M059J (cell line): ENCODE measurements at regions not wholly inside any gene's neighbourhood (a gene's known extent, or its start where the extent isn't known, plus 50 kb on each side); places are given as distances from the start of the nearest gene placed in this dataset.
A peak's percentile ranks its signal among the peaks of the same experiment; 100 is the strongest.
"Not testable (repeated sequence)": the region's sequence is repeated elsewhere in the genome, so short reads cannot be mapped to it uniquely, and the experiment has no call there.

ENCODE experiments used
- DNase-seq: peaks from one replicate; pipeline ENCODE4 v3.0.0-alpha.2; 2012; ENCODE audit warnings: low read depth

DNA sequence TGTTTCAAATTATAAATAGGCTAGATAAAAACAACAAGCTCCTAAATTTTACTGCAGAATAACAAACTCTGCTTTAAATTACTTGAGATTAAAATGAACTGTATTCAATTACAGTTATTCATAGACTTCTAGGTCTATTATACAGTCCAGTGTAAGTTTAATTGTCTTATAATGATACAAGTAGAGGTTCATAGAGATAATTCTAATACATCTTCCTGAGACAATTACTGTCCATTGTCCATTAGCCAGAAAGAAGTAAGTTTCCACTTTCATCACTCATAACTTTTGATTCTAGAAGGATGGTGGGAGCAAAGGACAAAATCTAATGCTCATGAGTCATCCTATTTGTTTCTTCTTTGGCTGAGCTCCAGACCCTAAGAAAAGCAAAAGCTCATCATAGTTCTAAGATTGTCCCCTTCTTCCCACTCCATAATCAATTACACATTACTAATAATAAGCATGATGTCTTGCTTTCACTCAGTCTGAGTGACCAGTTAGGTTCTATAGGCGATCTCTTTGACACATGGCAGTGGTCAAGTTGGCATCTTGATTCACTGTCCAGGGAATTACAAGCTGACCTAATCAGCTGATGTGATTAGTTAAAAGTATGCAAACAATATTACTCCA lies 502.5 kb upstream of the IZUMO3 start:
- DNase-seq, result no peak

DNA sequence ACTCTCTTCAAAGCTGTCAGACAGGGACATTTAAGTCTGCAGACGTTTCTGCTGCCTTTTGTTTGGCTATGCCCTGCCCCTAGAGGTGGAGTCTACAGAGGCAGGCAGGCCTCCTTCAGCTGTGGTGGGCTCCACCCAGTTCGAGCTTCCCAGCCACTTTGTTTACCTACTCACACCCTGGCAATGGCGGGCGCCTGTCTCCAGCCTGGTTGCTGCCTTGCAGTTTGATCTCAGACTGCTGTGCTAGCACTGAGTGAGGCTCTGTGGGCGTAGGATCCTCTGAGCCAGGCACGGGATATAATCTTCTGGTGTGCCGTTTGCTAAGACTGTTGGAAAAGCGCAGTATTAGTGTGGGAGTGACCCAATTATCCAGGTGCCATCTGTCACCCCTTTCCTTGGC lies 499.8 kb upstream of the IZUMO3 start:
- not testable (repeated sequence) for DNase-seq

DNA sequence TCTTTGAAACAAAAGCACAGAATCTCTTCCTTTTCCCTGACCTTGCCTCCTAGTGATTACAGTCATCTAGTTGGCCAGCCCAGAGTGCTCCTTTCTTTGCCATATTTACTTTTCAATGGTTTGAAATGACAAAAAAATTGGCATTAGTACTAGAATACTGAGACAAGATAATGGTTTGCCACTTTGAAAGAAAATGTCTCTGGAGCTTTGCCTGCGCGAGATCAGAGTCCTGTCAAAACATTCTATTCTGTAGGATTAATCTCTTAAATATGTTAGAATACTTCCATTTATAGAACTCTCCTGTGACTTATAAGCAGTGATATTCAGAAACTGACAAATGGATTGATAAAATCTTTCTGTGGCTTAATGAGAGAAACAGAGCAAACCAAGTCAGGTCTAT lies 484.0 kb upstream of the IZUMO3 start:
- DNase-seq, result no peak

DNA sequence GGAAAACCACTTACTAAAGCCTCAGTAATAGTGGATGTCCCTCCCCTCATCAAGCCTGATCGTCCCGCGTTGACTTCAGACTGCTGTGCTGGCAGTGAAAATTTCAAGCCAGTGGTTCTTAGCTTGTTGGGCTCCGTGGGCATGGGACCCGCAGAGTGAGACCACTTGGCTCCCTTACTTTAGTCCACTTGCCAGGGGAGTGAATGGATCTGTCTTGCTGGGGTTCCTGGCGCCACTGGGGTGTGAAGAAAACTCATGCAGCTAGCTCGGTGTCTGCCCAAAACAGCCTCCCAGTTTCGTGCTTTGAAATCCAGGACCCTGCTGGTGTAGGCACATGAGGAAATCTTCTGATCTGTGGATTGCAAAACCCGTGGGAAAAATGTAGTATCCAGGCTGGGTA lies 480.0 kb upstream of the IZUMO3 start:
- DNase-seq, result no peak

DNA sequence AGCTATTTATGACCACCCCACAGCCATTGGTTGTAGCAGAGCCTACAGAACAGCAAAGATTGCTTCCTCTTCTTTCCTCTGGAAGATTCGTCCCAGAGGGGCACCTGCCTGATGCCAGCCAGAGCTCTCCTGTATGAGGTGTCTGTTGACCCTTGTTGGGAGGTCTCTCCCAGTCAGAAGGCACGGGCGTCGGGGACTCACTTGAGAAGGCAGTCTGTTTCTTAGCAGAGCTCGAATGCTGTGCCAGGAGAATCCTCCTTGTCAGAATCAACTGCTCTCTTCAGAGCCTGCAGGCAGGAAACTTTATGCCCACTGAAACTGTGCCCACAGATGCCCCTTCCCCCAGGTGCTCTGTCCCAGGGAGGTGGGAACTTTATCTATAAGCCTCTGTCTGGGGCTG lies 479.5 kb upstream of the IZUMO3 start:
- no peak for DNase-seq

DNA sequence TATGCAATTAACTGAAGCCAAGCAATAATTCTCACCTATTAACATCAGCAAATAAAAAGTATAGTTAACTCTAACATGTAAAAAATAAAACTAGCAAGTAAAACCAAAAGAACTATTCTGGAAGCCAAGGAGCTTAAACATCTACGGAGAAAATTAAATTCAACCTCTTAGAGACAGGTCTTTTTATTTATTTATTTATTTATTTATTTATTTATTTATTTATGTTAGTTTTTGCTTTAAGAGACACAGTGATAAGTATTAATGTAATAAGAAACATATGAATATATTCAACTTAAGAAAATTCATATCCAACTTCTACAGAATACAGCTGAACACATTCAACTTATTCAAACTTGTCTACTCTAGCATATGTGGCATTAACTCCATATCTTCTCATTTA lies 472.1 kb upstream of the IZUMO3 start:
- no peak for DNase-seq

DNA sequence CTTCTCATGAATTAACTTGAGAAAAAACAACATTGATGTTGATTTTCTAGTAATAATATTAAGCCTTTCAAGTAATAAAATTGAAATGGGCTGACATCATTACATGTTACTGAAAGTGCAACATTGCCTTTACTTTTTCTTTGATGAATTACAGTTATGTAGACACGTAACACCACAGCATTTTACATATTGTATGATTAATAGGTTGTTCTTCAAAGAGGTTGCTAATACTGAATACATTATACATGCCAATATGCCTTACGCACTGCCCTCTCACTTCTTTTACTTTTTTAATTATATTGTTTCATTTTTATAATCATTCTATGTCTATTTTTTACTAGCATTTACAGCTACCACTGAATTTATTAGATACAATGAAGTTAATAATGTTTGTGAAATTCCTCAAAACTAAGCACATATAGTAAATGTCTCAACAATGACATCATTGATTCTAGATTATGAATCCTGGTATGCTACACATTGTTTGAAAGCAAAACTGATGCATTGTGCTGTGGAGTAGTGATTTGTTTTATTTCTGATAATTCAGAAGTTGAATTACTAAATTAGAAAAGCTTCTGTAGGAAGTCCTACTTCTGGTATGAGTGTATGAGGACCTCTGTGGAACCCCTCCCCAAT lies 464.4 kb upstream of the IZUMO3 start:
- no peak for DNase-seq

DNA sequence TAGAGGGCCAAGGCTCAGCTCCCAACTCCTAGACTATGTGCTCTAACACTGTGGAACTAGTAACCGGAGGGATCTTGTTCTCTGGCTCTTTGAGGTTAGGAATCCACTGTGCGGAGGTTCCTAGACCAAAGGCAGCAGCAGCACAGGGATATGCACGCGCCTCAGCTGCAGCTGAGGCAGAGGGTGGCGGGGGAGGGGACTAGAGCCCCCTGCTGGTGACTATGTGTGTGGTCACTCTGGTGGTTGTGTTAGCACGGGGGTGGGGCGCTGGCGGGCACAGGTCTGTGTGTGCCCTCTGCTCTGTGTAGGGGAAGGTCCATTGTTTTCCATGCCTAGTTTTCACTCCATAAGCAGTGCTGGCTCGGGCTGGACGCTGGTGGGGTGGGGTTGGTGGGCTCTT lies 458.0 kb upstream of the IZUMO3 start:
- no peak for DNase-seq

DNA sequence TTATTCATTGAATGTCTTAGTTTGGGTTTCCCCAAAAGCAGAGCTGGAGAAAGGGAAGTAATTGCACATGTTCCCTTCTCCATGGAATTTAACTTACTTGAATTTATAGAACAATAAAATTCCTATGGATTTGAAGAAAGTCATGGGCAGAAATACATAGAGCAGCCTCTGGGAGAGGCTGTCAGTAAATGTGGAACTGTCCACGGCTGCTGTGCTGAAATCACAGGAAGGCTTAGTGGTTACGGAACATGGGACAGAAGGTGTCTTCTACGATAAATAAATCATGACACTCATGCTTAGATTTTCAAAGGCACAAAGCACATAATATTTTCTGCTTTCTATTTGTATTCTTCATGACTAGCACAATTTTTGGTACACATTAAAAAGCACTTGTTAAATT lies 440.6 kb upstream of the IZUMO3 start:
- DNase-seq, result no peak

DNA sequence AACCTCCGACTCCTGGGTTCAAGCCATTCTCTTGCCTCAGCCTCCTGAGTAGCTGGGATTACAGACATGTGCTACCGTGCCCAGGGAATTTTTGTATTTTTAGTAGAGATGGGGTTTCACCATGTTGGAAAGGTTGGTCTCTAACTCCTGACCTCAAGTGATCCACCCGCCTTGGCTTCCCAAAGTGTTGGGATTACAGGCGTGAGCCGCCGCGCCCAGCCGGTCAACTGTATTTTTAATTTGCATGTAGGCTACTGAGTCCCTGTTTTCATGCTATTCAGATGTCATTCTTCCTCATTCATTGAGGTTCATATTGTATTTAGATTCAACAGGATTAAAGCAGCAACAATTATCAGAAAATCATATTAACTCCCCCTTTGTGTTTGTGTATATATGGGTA lies 425.1 kb upstream of the IZUMO3 start:
- DNase-seq, result not testable (repeated sequence)

DNA sequence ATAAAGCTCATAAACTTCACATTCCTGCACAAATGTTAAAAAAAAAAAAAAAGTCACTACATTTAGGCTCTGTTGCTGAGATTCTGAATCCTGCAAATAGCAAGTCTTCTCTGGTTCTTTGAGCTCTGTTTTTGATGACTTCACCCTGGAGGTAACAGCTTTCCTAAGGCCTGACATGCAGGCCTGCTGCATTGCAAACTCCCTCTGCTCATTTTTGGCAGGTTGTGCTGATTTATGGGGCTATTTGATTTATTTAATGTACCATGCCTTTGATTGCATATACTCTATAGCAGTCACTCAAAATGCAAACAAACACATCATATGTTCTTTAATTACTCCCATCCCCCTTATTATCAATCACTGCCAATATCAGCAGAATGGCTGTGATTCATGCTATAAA lies 416.1 kb upstream of the IZUMO3 start:
- DNase-seq, result no peak

DNA sequence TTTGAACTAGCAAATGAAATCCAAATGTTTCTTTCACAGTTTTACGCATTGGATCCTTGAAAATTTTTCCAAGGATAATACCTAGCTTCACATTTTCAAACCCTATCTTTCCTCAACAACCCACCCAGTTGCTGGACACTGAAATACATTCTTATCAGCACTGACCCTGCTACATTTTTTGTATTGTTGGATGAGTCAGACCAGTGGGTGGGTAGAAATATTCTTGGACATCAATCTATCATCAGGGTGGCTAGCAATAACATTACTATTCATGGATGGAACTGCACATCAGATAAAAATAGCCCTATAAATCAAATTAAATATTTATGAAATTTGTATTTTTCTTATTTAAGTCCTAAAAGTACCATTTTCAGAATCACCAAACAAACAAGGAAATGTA lies 407.4 kb upstream of the IZUMO3 start:
- no peak for DNase-seq

DNA sequence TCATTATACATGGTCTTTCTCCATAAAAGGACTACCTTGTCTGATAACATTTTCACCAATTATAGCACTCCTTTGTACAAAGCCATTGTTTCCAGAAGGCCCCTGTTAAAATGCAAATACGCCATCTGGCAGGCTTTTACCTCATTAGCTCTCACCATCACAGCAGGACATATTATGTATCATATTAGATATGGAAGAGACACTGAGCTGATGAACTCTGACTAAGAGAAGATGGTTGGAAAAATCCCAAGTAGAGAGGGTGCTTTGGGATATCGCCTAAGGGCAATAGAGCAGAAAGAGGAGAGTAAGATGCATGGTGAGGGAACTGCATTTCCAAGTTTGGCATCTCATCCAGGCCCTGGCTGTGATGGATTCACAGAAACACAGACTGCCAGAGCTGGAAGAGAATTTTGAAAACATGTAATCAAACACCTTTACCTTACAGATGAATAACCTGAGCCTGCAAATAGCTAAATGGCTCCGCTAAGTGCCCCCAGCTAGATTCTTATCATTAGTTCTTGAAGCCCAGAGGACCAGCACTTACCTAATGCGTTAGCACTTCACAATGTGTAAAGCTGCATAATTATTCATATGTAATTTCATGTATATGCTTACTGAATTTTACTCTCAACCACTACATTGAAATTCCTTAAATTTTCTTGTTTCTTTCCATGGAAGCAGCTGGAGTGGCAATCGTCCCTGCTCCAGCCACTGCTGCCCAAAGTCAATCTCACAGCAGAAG lies 393.6 kb upstream of the IZUMO3 start:
- DNase-seq, result no peak

DNA sequence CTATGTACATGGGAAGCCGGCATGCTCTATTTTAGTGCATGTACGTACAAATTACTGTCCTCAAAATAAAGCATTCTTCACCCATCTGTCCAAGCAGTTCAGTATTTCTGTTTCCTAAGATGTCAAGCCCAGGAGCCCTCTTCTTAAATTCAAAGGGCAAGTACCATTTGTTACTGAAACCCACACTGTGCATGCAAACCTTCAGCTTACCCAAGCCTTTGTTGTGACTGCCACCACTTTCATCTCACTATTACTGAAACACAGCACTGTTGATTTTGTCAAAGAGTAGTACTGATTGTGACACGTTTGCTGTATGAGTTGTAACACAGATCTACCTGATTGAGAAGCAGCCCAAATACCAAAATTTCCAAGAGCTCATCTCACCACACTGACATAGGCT lies 390.4 kb upstream of the IZUMO3 start:
- DNase-seq, result no peak

DNA sequence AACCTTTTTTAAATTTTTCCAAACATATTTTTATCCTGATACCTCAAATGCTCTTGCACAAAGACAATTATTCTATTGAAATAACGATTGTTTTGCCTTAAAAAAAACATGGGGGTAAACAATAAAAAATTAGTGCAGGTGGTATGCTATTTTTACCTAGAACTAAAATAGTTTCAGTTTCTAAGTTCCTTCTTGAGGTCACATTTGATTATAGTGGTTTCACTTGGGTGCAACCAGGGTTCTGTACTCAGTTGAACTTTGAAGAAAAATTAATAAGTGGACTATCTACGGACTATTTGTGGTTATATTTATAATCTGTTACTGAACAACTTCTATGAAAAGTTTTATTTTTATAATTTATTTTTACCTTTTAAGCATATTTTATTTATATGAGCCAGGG lies 387.1 kb upstream of the IZUMO3 start:
- no peak for DNase-seq

DNA sequence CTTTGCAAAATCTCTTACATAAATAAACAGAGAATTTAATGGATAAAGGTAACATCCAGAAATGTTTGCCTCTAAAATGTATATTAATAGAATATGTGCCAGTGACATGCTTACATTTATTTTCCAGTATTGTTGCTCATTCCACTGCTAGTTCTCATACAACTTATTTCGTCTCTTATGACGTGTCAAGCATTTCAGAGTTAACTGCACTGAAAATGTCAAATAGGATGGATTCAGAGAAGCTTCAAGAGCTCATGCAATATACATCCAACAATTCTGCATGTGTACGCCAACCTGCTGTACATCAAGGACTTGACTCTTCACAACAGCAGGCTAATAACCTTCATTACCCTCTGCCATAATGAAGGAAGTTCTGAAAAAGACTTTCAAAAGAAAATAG lies 386.2 kb upstream of the IZUMO3 start:
- DNase-seq, result no peak

DNA sequence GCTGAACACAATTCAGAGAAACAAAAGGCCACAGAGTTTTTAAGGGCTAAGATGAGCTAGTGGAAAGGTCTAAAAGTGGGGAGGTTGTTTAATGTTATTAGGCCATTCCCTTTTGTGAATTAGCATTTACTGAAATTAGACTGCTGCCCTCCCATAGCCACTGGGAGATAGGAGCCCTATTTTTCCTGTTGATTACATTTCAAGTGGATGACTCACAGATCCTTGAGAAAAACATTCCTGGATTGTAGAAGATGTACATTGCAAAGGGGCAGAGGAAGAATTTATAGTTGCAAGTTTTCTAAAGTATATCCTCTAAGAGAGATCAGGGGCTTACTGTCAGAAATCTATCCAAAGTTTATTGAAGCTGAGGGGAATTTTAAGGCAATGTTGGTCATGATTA lies 367.1 kb upstream of the IZUMO3 start:
- DNase-seq, result peak; percentile 5

DNA sequence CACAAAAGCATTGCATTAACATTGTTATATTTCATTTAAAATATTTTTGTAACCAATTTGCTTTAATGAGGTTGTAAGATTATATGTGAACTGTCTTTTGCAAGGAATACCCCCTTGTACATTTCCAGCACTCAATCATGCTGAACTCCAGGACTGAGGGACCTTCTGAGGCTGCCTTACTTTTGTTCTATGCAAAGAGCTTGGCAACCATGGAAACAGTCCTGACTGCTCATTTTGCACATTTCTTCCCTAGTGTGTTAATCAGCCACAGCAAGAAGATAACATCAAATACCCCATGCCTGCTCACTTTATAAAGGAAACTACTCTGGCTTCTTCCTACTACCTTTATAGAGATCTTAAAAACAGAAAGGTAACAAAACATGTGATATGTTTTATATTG lies 355.6 kb upstream of the IZUMO3 start:
- DNase-seq, result no peak

DNA sequence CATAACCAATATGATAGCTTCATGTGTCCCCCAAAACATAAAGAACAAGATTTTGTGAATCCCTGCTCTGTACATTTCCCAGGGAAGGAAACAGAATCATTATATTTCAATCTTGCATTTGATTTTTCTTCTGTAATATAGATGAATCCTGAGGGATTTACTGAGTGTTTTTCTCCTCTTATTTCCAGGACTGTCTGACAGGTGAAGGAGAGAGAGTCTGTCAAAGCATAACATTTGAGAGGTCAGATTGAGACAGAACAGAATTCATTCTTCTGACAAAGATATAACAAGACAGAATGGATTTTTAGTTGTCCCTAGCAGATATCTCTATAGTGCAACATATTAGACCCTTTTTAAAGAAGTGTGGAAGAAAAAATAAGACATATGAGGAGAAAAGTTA lies 354.5 kb upstream of the IZUMO3 start:
- DNase-seq, result no peak

DNA sequence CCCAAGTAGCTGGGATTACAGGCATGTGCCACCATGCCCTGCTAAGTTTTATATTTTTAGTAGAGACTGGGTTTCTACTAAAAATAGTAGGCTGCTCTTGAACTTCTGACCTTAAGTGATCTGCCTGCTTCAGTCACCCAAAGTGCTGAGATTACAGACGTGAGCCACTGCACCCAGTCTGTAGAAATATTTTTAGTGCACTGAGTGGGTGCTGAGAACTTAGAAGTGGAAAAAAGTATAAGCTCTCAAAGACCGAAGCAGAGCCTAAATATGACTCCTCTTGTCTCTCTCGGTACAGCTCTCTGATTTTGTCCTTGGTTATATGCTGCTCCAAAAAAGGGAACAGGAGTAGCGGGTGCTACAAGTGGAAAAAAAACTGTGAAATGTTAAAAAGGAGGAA lies 353.8 kb upstream of the IZUMO3 start:
- DNase-seq, result no peak

DNA sequence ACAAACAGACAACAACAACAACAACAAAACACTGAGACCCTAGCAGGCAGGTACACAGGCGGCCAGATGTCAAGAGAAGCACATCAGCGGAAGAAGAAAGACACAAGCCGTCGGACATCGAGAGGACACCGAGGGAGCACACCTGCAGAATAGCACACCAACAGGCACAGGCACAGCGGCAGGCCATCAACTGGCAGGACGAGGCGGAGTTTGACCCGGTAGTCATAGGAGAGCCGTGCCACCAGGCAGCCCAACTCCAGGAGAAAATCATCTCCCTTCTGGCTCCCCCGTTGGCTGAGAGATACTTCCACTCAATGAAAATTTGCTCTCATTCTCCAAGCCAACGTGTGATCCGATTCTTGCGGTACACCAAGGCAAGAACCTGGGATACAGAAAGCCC lies 352.1 kb upstream of the IZUMO3 start:
- no peak for DNase-seq

DNA sequence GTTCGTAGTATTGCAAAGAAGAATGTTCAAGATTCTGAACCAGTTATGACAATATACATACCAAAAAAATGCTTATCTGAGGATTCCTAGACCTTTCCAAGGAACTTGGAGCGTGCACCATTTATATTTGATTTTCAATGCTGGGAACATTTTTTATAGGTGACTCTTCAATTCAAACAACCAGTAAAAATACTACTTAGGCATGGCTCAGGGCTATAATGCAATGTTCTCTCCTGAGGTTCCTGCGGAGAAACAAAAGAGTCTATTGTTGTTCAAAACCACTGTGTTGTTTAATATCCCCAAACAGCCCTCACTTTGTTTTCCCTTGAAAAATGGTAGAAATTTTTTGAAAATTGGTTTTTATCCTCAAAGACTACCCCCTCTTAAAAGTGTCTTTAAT lies 335.7 kb upstream of the IZUMO3 start:
- DNase-seq, result no peak

DNA sequence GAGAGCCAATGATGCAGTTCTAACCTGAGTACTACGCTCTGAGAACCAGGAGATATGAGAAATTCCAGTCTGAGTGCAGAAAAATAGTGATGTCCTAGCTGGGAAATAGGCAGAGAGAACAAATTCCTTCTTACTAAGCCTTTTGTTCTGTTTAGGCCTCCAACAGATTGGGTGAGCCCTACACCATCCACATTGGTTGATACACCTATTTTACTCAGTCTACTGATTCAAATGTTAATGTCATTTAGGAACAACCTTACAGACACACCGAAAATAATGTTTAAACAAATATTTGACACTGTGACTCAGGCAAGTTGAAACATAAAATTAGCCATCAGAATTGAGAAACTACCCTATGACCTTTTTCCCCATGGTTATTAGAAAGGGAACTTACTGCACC lies 333.9 kb upstream of the IZUMO3 start:
- no peak for DNase-seq

DNA sequence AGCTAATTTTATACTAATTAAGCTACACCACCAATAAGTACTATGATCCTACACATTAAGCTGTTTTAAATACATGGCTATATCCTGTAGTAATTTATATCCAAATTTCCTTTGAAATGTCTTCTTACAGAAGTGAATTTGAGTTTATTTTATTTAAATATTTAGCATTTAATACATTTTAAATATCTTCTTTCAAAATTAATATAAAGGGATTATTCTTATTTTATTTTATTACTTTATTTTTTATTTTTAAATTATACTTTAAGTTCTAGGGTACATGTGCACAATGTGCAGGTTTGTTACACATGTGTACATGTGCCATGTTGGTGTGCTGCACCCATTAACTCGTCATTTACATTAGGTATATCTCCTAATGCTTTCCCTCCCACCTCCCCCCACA lies 310.9 kb upstream of the IZUMO3 start:
- DNase-seq, result not testable (repeated sequence)
